Ishikawa (cell line): ENCODE measurements at regions not wholly inside any gene's neighbourhood (a gene's known extent, or its start where the extent isn't known, plus 50 kb on each side); places are given as distances from the start of the nearest gene placed in this dataset.

Source experiments
- CEBPB ChIP-seq: IDR thresholded peaks from 2 replicates; pipeline ENCODE4 v1.6.1; 2012
- CREB1 ChIP-seq: IDR thresholded peaks from 2 replicates; pipeline ENCODE4 v1.6.1; 2012; ENCODE audit warnings: low read depth
- EGR1 ChIP-seq: IDR thresholded peaks from 2 replicates; pipeline ENCODE4 v1.6.1; 2012
- EP300 ChIP-seq: IDR thresholded peaks from 2 replicates; pipeline ENCODE4 v1.6.1; 2012; ENCODE audit warnings: borderline replicate concordance
- FOXM1 ChIP-seq: IDR thresholded peaks from 2 replicates; pipeline ENCODE4 v1.6.1; 2012; ENCODE audit warnings: low read depth, borderline replicate concordance
- MAX ChIP-seq: IDR thresholded peaks from 2 replicates; pipeline ENCODE4 v1.6.1; 2012
- NFIC ChIP-seq: IDR thresholded peaks from 2 replicates; pipeline ENCODE4 v1.6.1; 2012
- RAD21 ChIP-seq: IDR thresholded peaks from 2 replicates; pipeline ENCODE4 v1.6.1; 2012; ENCODE audit warnings: low read depth
- TAF1 ChIP-seq: IDR thresholded peaks from 2 replicates; pipeline ENCODE4 v1.6.1; 2012; ENCODE audit warnings: low read depth, mild to moderate bottlenecking
- TCF12 ChIP-seq: IDR thresholded peaks from 2 replicates; pipeline ENCODE4 v1.6.1; 2012; ENCODE audit warnings: low read depth
- TEAD4 ChIP-seq: IDR thresholded peaks from 2 replicates; pipeline ENCODE4 v1.6.1; 2012
- YY1 ChIP-seq: IDR thresholded peaks from 2 replicates; pipeline ENCODE4 v1.6.1; 2012; ENCODE audit warnings: low read depth
- ZBTB7A ChIP-seq: IDR thresholded peaks from 2 replicates; pipeline ENCODE4 v1.6.1; 2012; ENCODE audit warnings: low read depth
- TF ChIP-seq, protein P1 (sequence below): IDR thresholded peaks from 2 replicates; pipeline ENCODE4 v1.6.1; 2012
- TF ChIP-seq, protein P2 (sequence below): IDR thresholded peaks from 2 replicates; pipeline ENCODE4 v1.6.1; 2012; ENCODE audit warnings: low read depth, mild to moderate bottlenecking

DNA sequence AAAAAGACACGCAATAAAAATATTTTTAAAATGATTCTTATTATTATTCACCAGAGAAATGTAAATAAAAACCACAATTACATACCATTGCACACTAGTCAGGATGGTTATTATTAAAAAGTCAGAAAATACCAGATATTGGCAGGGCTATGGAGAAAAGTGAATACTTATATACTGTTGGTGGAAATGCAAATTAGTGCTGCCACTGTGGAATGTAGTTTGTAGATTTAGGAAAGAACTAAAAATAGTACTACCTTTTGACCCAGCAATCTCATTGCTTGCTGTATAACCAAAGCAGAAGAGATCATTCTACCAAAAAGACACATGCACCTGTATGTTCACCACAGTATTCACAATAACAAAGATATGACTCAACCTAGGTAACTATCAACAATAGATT is 1237.3 kb upstream of the FAM98A start:
- TF ChIP-seq NFIC, result no peak
- TF ChIP-seq MAX, result no peak
- TF ChIP-seq, protein P1, sequence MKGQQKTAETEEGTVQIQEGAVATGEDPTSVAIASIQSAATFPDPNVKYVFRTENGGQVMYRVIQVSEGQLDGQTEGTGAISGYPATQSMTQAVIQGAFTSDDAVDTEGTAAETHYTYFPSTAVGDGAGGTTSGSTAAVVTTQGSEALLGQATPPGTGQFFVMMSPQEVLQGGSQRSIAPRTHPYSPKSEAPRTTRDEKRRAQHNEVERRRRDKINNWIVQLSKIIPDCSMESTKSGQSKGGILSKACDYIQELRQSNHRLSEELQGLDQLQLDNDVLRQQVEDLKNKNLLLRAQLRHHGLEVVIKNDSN, result no peak
- TF ChIP-seq YY1, result no peak
- no peak for TF ChIP-seq EGR1

DNA sequence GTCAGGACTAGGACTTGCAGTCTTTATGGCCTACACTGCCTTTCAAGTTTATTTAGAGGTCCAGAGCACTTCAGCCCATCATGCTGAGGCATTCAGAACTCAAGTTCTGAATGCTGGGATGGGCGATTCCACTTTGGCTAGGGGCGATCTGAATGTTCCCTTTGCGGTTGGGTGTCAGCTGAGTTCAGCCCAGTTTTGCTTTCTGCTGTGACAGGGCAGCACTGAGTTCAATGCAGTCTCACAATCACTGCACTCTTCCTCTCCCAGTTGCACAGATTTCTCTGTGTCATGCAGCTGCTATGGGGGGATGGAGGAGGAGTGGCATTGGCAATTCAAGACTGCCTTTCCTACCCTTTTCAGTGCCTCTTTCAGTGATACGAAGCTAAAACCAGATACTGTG is 1232.0 kb upstream of the FAM98A start:
- TF ChIP-seq, protein P1, result no peak
- TF ChIP-seq CEBPB (no peak), YY1 (no peak), ZBTB7A (no peak)
- TF ChIP-seq, protein P2, sequence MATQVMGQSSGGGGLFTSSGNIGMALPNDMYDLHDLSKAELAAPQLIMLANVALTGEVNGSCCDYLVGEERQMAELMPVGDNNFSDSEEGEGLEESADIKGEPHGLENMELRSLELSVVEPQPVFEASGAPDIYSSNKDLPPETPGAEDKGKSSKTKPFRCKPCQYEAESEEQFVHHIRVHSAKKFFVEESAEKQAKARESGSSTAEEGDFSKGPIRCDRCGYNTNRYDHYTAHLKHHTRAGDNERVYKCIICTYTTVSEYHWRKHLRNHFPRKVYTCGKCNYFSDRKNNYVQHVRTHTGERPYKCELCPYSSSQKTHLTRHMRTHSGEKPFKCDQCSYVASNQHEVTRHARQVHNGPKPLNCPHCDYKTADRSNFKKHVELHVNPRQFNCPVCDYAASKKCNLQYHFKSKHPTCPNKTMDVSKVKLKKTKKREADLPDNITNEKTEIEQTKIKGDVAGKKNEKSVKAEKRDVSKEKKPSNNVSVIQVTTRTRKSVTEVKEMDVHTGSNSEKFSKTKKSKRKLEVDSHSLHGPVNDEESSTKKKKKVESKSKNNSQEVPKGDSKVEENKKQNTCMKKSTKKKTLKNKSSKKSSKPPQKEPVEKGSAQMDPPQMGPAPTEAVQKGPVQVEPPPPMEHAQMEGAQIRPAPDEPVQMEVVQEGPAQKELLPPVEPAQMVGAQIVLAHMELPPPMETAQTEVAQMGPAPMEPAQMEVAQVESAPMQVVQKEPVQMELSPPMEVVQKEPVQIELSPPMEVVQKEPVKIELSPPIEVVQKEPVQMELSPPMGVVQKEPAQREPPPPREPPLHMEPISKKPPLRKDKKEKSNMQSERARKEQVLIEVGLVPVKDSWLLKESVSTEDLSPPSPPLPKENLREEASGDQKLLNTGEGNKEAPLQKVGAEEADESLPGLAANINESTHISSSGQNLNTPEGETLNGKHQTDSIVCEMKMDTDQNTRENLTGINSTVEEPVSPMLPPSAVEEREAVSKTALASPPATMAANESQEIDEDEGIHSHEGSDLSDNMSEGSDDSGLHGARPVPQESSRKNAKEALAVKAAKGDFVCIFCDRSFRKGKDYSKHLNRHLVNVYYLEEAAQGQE, result no peak

DNA sequence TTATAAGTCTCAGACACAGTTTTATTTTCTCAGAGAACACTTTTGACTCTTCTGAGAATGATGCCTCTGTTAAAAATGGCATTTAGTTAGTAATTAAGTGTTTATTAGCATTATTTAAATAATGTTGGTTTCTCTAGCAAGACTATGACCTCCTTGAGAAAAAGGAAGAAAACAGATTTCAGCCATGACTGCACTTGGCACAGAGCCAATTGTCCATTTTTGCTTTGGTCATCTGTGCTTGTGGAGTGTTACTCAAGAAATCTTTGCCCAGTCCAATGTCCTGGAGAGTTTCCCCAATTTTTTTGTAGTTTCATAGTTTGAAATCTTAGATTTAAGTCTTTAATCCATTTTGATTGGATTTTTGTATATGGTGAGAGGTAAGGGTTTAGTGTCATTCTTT is 1229.4 kb upstream of the FAM98A start:
- TF ChIP-seq NFIC (peak; percentile 26; the same call in 1 of the 2 replicates), EP300 (no peak), TCF12 (no peak)
- TF ChIP-seq, protein P1, result no peak

- TF ChIP-seq TCF12 (no peak), CREB1 (no peak), YY1 (no peak), CEBPB (no peak), TEAD4 (no peak), NFIC (no peak), ZBTB7A (no peak), EP300 (no peak), RAD21 (no peak), FOXM1 (no peak), TAF1 (no peak), EGR1 (no peak), MAX (no peak)
- TF ChIP-seq, protein P1, result no peak
- TF ChIP-seq, protein P2, result no peak
Observed at GRCh38 chr2:34827398-34827797, 1228.3 kb upstream of the FAM98A start.

- TF ChIP-seq RAD21, result no peak
- TF ChIP-seq CEBPB, result no peak
- no peak for TF ChIP-seq CREB1
- TF ChIP-seq NFIC, result no peak
- no peak for TF ChIP-seq MAX
- no peak for TF ChIP-seq EGR1
- no peak for TF ChIP-seq EP300
- TF ChIP-seq TEAD4, result no peak
Observed at GRCh38 chr2:34825686-34826085, 1226.6 kb upstream of the FAM98A start.

DNA sequence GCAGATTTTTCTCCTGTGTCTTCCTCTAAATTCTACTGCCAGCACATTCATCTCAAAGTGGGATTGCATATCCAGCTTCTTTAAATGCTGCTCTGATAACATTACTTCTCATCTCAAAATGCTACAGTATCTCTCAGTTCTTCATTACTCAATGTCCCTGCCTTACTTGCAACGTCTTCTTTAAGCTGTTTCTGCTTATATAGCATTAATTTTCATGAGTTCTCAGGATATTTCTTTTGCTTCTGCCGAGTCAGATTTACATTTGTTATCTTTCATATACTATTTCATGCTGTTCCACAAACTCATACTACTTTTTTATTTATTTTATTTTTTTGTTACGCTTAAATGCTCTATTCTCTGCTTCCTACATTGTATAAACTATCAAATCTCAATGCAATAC is 1223.5 kb upstream of the FAM98A start:
- TF ChIP-seq FOXM1 (no peak), NFIC (no peak), TAF1 (no peak), TCF12 (no peak), EGR1 (no peak), RAD21 (no peak), CEBPB (no peak), MAX (no peak)
- TF ChIP-seq, protein P1, result no peak
